Jurkat, Clone E6-1 (cell line): ENCODE measurements at regions not wholly inside any gene's neighbourhood (a gene's known extent, or its start where the extent isn't known, plus 50 kb on each side); places are given as distances from the start of the nearest gene placed in this dataset.
"Not testable (repeated sequence)": the region's sequence is repeated elsewhere in the genome, so short reads cannot be mapped to it uniquely, and the experiment has no call there.

Experiments used
- DNase-seq: peaks from one replicate; pipeline ENCODE4 v3.0.0-alpha.2; 2011; ENCODE audit warnings: low read depth, low spot score
- H3K4me3 ChIP-seq: 2 replicates; pipeline ENCODE4 v1.5.1; 2011; ENCODE audit warnings: mild to moderate bottlenecking, low read length, control low read depth, moderate library complexity

DNA sequence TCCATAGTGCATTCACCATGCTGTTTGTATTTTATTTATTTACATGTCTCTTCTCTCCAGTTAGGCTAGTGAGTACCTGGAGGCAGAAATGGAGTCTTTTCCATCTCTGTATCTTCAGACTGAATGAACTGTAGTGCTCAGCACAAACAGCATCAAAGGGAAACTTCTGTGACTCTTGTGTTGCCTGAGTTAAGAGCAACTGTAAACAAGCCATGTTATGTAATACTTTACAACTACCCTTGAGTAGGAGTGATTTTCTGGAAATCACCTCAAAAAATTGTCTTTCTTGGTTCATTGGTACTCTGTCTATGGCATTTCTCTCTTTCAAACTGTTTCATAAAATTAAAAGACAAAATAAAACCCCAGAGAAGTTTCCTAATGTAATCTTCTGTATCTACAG is 258.3 kb downstream of the CGGBP1 start:
- DNase-seq = no peak
- H3K4me3 ChIP-seq = no peak overlapping the region

DNA sequence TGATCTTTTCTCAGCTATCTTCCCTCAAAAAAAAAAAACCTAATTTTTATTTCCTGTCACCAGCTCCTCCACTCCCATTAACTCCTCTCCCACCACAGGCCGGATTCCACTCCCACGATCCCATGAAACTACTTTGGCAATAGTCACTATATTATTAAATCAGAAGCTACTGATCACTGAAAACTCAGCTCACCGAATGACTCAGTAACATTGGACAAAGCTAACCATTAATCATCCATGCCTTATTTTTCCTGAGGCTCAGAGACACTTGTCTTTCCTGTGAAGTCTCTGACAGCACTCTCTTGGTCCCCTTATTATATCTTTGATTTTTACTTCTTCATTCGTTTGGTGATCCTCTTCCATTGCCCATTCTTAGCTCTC is 260.2 kb downstream of the CGGBP1 start:
- DNase-seq = no peak
- no peak overlapping the region for H3K4me3 ChIP-seq

DNA sequence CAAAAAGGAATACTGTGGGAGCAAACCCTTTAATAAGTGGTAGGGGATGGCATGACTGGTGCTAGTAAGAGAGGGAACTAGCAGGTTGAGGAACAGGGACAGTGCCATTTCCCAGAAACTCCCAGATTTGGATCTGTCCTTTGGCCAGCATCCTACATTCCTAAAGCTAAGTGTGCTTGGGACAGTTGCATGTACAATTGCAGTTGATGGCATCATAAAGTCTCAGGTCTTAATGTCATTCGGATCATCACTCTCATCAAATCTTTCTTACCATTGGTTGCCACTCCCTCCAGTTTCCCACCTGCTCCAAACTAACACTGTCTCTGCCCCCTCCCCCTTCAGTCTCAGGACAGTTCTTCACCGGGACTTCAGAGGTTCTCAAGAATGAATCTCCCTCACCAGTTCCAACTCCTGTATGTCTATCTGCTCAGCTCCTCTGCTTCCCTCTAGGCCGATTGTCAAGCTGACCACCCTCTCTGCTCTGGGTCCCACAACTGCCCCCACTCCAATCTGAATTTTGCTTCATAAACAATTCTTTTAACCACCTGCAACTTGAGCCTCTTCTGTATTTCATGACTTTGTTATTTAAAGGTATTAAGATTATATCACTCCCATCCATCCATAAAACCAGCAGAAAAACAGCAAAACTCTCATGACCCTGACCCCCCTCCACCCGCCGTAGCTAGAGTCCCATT is 260.8 kb downstream of the CGGBP1 start:
- H3K4me3 ChIP-seq = no peak overlapping the region

DNA sequence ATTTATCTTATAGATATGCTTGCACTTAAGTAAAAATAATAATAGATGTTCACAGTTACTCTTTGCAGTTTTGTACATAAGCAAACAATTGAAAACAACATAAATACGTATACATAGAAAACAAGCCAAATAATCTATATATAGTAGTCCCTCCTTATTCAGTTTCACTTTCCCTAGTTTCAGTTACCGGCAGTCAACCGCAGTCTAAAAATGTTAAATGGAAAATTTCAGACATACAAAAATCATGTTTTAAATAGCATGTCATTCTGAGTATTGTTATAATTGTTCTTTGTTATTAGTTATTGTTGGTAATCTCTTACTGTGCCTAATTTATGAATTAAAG is 262.0 kb downstream of the CGGBP1 start:
- DNase-seq = no peak

More for the DNA sequence above, 260.8 kb downstream of the CGGBP1 start:
- DNase-seq = no peak

DNA sequence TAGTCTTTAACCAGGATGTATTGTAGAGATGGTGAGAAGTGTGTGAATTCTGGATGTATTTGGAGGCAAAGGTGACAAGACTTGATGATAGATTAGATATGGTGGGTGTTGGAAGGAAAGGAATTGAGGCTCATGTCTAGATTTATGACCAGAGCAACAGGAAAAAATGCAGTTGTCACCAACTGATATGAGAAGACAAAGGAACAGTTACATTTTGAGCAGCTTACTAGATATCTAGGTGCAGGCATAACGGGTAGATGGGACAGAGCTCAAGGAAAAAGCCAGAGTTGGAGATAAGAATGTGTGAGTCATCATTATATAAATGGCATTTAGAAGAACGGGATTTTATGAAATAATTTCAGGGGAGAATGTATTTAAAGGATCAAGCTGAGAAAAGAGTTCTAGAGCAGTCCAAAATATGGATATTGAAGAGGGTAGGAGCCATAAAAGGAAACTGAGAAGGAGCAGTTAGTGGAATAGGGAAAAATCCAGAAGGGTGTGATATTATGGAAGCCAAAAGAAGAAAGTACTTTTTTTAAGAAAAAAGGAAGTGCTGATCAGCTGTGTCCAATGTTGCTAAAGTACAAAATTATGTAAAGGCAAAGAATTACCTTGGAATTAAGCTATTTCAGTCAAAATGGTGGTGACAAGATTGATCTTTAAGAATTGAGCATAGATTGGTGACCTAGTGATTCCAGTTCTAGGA is 262.5 kb downstream of the CGGBP1 start:
- H3K4me3 ChIP-seq = no peak overlapping the region
- DNase-seq = no peak

More for the DNA sequence above, 262.0 kb downstream of the CGGBP1 start:
- no peak overlapping the region for H3K4me3 ChIP-seq

DNA sequence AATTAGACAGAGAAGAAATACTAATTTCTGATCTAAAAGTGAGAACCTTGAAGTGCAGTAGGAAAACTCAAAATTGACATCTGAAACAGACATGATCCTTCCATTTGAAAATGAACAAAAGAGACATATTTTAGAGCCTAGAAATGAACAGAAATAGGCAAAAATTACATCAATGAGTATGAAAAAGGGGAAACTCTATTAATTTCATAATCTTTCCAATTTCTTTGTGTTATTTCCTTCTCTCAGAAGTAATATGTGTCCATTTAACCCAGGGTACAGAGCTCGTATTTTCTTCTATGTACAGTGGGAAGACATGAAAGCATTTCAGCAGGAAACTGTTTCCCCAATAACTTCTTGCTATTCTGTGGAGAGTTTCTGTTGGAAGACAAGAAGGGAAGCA is 263.1 kb downstream of the CGGBP1 start:
- no peak overlapping the region for H3K4me3 ChIP-seq

DNA sequence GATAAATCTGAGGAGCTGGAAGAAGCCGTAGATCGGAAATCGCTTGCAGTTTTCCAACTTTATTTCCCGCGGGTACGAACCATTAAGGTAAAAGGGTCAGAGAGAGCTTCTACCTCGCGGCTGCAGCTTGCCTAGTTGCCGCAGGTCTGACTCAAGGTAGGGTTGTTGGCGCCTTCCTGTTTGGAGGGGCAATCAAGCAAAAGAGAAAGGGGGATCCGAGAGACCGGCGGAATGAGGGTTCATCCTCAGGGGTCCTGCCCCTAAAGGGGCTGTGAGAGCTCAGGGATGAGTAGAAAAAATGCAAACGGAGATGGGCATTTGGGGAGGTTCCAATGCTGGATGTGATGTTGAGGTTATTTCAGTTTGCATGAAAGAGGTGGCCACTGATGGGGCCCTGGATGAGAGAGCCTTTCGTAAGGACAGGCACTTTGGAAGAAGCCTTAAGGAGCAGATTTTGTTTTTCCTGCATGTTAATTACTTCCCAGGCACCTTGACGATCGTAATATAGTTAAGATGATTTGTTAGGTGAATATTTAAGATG is 265.4 kb downstream of the CGGBP1 start:
- no peak for DNase-seq
- no peak overlapping the region for H3K4me3 ChIP-seq

More for the DNA sequence above, 263.1 kb downstream of the CGGBP1 start:
- no peak for DNase-seq

DNA sequence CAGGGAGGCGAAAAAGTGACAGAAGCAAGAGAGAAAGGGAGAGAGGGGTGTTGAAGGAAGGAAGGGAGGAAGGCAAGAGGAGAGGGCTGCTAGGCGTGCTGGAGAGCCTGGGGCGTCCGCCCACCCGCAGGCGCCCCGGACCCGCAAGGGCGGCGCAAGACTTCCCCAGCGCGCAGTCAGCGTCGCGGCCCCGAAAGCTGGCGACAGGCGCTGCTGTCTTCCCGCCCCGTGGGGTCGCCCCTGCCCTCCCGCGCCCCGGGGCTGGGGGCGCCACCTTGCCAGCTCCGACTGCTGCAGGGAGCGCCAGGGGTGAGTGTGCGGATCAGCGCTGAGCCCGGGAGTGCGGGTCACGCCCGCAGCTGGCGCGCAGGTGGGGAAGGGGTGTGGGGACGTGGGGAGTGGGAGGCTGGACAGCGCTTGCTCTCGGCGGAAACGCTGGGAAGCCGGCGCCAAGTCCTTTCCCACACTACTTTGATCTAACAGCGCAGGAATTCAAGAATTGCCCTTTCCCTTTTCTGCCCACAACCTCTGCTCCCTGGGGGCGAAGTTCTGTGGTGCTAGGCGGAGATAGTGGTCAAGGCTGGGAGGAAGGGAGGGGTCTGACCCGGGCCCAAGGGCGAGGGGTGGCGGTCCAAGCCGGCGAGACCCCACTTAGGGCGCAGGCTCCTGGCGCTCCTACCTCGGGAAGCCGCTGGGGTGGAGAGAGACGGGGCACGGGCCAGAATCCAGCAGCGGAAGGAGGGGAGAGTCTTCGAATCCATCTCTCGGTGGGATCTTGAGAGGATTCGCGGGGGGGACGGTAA is 266.1 kb downstream of the CGGBP1 start, which contains the start of gene HTR1F:
Gene HTR1F, plus strand, starts transcription at position 173 of the 803 bp plus-strand sequence.
- no peak within 1 kb of the TSS for H3K4me3 ChIP-seq

DNA sequence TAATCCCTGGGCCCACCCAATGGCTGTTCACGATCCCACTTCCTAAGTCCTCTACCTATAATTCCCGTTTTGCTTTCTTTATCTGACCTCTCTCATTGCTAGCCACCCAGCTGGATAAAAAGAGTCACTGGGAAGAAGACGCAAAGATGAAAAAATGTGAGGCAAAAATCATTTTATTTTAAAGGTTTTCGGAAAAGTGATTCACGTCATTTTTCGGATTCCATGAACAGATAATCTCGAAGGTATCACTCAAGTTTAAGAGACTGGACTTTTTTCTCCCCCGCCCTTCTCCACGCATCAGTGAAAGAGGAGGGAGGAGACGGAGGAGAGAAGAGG is 266.6 kb downstream of the CGGBP1 start:
- H3K4me3 ChIP-seq = no peak overlapping the region
- no peak for DNase-seq

More for the DNA sequence above, 266.1 kb downstream of the CGGBP1 start, which contains the start of gene HTR1F:
- DNase-seq = no peak

DNA sequence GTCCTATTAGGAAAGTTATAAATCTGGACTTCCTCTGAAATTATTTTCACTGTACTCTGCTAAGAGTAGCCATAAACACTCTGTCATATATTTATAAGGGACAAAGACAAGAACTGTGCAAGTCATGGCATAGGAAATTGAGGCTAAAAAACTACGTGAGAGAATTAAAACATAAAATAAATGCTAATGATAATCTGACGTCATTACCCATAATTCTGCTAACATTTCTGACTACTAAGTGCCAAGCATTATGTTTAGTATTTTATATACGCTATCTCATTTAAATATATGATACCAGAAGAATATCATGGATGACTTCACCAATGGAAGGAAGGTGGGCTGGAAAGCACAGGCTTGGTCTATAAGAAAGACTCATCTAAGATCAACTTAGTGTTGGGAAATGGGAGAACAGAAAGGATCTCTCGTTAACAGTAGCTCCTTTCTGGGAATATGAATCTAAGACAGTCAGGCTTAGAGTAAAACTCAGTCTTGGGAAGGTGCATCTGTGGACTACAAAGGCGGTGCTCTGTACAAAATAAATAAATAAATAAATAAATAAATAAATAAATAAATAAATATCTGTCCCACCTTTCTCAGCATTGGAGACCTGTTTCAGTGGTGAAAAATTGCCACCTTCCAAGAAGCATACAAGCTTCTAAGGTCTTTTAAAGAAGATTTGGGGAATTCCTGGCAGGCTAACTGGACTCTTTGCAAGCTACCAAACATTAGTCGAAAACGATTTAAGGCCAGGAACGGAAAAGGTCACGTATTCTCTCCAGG is 267.4 kb downstream of the CGGBP1 start:
- DNase-seq = no peak
- no peak overlapping the region for H3K4me3 ChIP-seq

DNA sequence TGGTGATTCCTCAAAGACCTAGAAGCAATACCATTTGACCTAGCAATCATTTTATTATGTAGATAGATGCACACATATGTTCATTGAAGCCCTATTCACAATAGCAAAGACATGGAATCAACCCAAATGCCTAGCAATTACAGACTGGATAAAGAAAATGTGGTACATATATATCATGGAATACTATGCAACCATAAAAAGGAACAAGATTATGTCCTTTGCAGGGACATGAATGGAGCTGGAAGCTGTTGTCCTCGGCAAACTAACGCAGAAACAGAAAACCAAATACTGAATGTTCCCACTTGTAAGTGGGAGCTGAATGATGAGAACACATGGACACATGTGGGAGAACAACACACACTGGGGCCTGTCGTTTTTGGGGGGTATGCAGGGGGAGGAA is 269.8 kb downstream of the CGGBP1 start:
- H3K4me3 ChIP-seq, DNase-seq: not testable (repeated sequence)

DNA sequence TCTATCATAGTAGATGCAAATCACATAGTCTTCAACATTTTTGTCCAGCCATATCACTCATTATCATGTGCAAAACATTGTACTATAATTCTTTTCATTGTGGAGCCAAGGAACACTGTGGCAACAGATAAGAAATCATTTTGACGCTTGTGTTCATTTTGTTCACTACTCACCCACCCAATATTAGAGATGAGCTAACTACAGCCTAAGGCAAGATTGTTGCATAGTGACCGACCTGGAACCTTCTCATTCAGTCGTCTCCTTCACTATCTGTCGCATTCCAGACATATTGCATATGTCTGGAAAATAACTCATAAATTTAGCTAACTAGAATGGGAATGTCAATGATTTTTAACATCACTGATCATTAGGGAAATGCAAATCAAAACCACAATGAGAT is 270.3 kb downstream of the CGGBP1 start:
- DNase-seq = no peak
- H3K4me3 ChIP-seq = no peak overlapping the region

DNA sequence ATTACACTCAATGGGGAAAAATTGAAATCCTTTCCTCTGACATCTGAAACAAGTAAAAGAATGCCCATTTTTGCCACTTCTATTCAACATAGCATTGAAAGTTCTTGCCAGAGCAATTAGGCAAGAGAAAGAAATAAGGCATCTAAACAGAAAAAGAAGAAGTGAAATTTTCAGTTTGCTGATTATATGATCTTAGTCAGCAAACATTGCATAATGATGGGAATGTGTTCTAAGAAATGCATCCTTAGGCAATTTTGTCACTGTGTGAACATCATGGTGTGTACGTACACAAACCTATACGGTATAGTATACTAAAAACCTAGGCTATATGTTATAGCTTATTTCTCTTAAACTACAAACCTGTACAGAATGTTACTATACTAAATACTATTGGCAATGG is 278.0 kb downstream of the CGGBP1 start:
- DNase-seq = no peak
- no peak overlapping the region for H3K4me3 ChIP-seq

DNA sequence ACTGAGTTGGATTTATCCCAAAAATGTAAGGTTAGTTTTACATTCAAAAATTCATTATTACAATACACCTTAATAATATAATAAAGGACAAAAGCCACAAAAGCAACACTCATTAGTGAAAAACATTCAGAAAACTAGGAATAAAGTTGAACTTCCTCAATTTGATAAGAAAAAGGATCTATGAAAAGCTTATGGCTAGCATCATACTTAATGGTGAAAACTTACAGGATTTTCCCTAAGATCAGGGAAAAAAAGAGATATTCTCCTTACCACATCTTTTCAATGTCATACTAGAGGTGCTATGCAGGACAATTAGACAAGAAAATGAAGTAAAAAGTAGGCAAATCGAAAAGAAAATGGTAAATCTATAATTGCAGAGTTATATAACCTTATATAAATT is 279.9 kb downstream of the CGGBP1 start:
- DNase-seq = no peak
- no peak overlapping the region for H3K4me3 ChIP-seq

DNA sequence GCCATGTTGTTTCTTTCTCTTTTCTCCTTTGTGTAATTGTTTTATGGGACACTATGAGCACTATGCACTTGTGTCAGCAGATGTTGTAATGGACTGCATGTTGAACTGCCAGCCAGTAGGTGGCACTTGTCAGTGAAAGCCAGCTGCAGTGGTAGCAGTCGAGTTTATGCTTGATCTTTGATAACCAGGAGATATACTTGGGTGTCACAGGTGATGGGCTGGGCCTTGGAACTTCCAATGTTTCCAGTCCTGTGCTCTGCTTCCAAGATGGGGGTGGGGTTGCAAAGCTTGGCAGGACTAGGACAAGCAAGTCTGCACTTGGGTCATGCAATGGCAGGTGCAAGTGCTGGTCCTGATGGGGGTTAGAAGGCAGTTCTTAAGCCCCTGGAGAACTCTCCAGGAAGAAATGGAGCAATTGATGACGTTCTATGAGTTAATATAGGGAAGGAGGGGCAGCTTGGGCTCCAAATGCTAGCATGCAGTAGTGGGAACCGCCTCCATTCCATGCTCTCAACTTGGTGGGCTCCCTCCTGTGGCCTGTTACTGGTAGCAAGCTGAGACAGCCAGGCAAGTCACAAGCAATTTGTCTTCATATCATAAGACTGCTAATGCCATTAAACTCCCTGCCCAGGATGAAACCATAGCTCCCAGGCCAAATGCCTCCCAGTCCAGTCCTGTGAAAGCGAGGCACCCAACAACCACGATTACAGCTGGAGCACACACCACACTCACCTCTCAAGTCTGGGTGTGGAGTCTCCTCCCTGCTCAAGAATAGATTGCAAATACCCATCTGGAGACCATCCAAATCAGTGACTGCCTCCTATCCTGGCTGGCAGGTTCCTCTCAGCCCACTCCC is 287.2 kb downstream of the CGGBP1 start:
- no peak overlapping the region for H3K4me3 ChIP-seq
- peak; percentile 59 for DNase-seq

DNA sequence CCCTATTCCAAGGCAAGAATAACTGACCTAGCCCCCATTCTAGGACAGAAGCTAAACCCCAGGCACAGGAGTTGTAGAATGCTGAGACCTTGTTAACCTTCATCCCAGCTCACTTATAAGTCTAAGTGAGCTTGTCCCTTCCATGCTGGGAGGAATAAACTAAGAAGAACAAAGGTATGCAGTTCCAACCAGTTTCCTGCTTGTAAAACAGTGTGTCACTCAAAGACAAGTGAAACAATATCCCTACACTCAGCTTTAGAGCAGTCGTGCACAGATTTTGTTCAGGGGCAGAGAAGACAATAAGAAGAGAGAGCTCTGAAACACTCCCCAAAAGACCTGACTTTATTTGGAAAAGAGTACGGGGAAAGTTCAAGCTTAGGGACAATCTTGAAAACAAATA is 292.1 kb downstream of the CGGBP1 start:
- H3K4me3 ChIP-seq = no peak overlapping the region
- no peak for DNase-seq

DNA sequence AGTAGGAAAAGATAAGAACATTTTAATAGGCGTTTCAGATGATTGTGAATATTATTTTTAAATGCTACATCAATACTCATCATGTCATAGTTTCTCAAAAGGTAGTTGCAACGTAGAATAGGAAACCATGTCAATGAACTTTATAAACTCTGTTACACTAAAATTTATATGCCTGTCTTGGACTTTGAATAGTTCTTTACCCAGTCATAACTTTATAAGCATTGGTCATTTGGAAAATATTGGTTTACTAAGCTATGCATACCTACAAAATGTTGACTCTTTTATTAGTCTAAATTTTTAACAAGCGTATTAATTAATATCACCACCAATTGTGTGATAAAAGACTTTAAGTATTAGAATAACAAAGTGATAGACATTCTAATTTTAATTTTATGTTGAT is 293.5 kb downstream of the CGGBP1 start:
- DNase-seq = no peak
- H3K4me3 ChIP-seq = no peak overlapping the region

DNA sequence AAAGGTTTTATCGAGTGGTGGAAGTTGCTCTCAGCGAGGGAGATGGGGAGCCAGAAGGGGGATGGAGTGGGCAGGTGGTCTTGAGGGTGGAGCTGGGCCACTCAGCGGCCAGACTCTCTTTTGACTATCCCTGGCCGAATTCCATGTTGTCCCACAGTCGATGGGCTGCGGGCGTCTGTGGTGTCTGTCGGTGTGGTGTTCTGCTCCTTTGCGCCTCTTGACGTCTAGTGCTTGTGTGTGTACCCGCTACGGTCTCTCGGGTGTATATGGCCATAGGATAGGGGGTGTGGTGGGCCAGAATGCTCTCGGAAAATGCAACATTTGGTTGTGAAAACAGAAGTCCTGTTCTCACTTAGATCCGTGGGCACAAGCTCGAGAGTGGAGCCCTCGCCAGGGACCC is 297.0 kb downstream of the CGGBP1 start:
- H3K4me3 ChIP-seq = no peak overlapping the region
- no peak for DNase-seq
